ENCODE measurements at regions not wholly inside any gene's neighbourhood (a gene's known extent, or its start where the extent isn't known, plus 50 kb on each side); places are given as distances from the start of the nearest gene placed in this dataset.

DNA sequence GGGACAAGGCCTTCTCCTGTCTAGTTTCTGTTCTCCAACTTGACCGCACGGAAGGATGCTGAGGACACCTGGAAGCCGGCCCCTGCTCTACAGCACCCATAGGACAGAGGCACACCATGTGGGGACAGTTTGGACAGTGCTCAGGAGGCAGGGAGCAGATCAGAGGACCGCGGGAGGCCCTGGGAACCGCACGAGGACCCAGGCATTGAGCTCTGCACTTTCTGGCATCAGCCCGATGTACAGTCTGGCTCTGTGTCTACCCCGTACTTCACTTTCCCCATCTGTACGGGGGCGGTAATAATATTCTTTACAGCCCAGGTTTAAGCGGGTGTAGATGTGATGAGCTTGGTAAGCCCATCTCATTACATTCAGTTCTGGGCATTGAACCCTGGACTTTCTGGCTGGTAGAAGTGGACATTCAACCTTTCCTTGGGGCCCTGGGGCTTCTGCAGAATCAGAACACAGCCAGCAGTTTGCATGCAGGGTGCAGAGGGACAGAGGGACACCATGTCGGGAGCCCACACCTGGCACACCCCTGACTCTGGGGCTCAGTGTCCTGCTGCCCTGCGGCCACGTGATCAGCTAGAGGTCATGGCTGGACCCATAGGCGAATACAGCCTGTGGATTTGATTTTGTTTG lies 258.7 kb downstream of the SEC14L1 start:
- no peak for DNase-seq

DNA sequence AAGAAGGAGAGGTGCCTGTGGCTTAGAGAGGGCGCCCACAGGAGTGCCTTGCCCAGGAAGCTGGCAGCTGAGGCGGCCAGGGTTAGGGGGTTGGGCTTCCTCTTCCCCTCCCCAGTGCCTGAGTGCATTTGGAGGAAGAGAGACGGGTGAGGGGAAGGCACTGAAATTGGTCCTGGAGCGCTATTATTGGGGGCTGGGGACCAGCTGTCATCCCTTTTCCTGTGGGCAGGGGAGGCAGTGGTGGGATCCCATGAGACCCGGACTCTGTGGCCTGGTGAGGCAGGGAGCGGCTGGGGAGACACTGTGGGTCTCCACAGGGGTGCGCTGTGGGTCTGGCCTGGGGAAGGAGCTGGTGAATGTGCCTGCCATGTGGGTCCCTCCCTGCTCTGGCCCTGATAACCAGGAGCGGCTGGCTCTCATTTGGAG lies 259.7 kb downstream of the SEC14L1 start:
- peak; percentile 87 for DNase-seq

DNA sequence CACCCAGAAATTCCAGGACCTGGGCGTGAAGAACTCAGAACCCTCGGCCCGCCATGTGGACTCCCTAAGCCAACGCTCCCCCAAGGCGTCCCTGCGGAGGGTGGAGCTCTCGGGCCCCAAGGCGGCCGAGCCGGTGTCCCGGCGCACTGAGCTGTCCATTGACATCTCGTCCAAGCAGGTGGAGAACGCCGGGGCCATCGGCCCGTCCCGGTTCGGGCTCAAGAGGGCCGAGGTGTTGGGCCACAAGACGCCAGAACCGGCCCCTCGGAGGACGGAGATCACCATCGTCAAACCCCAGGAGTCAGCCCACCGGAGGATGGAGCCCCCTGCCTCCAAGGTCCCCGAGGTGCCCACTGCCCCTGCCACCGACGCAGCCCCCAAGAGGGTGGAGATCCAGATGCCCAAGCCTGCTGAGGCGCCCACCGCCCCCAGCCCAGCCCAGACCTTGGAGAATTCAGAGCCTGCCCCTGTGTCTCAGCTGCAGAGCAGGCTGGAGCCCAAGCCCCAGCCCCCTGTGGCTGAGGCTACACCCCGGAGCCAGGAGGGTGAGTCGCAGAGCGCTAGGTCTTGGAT lies 261.5 kb downstream of the SEC14L1 start:
- DNase-seq = no peak

DNA sequence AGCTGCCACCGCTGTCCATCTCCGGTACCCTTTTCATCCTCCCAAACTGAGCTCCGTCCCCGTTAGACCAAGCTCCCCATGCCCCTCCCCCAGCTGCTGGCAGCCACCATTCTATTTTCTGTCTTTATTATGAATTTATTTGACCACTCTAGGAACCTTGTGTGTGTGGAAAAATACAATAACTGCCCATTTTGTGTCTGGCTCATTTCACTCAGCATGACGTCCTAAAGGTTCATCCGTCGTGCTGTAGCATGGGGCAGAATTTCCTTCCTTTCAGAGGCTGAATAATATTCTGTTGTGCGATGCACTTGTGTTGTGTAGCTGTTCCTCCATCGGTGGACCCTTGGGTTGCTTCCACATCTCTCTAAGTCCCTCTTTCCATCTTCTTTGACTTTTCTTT lies 263.1 kb downstream of the SEC14L1 start:
- DNase-seq = no peak

DNA sequence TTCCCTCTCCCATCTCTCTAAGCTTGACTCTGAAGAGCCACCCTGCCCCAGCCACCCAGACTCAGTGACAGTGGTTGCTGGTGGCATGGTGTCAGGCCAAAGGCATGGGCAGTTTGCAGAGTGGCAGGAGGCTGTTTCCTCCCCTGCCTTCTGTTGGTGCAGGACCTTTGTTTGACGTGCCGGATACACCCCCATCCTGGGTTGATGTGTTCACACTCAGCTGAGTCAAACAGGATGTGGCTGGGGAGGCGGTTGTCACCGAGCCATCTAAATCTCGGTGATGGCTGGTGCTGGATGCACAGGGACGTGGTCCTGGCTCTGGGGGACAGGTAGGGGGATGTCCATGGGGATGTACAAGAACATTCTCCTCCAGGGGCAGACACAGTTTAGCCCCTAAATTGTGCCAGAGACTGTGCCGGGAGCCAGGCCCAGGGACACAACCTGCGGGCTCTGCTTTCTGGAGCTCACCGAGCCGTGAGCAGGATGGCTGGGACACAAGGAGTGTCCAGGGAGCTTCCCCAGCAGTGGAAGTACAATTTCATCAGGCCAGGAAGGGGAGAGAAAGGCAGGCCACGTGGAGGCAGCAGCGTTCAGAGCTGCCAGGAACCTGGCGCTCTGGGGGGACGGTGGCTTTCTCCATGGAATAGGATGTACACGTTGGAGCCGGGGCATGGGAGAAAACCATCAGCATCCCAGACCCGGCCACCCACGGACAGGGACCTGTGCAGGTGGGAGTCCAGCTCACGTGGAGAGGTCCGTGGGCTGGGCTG lies 264.2 kb downstream of the SEC14L1 start:
- DNase-seq = peak; percentile 77

DNA sequence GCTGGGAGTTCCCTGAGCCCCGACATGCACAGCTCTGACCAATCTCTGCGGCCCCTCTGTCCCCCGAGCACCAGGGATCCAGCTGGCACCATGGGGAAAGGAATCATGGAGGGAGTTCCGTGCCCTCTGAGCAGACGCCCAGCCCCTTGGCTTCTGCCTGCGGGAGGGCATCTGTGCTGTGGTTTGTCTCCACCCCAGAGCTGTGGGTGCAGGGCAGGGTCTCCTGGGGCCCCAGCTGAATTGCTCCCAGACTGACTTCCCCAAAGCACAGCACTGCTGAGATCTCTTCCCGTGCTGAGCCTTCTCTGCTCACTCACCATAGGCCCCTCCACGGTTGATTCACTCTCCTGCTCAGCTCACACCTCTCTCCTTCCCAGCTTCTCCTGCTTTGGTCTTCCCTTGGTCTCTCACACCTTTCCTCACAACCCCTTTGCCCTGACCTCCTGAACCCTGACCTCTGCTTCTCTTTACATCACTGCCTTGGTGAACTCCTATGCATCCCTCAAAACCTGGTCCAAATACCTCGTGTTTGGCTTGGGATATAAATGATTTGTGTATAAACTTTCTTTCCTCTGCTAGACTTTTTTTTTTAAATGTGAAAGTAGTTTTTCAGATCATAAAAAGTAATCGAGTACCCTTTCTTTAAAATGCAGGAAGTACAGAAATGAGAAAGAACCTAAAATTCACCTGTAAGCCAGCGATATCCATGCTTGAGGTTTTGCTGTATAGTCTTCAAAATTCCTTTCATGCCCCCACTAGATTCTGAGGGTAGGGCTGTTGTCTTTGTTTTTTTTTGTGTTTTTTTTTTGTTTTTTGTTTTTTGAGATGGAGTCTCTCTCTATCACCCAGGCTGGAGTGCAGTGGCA lies 265.3 kb downstream of the SEC14L1 start:
- no peak for DNase-seq

DNA sequence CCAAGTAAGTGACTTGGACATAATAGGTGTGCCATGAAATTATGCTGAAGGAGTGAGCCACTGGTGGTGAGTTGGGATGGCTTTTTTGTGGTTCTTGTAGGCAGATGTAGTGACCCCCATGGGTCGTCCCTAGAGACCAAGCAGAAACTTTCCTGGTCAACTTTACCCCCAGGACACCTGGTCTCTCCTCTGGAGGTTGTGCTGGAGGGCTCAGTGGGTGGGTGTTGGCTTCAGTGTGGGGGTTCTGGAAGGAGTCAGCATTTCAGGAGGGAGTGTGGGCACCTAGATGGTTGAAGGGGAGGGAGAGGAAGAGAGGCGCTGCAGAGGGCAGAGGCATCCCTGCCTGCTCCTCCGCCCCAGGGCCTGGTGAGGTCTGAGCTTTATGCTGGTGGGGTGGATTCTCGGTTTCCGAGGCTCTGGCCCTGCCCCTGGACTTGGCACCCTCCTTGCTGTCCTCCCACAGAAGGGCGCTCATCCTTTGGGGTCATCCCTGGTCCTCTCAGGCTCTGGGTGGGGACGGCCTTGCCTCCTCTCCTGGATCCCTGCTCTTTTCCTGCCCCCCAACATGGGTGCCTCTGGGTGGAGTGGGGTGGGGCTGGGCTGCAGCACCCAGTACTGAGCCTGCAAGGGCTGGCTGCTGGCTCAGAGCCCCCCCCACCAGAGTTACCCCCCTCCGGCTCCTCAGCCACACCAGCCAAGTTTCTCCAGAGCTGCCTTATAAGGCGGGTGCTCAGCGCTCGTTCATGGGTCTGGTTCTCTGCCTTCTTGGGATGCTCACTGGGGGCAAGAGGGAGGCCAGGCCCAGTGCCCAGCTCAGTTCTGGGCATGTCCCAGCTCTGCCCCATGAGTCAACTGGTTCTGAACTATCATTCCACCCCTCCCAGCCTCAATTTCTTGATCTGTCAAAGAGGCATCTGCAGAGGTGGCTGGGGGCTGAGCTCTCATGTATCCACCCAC lies 266.8 kb downstream of the SEC14L1 start:
- no peak for DNase-seq

DNA sequence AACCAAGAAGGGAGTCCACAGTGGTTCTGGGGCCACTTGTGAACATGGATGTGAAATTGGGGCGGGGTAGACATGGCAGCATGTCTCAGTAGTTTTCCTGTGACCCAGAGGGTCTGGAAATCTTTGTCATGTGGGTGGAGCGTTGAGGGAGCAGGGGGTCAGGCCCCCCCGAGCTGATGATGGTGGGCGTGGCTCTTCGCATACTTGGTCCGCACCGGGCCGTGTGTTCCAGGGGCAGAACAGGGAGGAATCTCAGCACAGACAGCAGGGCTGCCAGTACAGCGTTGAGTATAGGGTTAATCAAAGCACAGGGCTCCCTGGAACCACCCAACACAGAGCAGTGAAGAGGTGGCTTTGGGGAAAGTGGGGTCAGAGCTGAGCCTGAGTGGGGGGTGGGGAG lies 267.5 kb downstream of the SEC14L1 start:
- no peak for DNase-seq

DNA sequence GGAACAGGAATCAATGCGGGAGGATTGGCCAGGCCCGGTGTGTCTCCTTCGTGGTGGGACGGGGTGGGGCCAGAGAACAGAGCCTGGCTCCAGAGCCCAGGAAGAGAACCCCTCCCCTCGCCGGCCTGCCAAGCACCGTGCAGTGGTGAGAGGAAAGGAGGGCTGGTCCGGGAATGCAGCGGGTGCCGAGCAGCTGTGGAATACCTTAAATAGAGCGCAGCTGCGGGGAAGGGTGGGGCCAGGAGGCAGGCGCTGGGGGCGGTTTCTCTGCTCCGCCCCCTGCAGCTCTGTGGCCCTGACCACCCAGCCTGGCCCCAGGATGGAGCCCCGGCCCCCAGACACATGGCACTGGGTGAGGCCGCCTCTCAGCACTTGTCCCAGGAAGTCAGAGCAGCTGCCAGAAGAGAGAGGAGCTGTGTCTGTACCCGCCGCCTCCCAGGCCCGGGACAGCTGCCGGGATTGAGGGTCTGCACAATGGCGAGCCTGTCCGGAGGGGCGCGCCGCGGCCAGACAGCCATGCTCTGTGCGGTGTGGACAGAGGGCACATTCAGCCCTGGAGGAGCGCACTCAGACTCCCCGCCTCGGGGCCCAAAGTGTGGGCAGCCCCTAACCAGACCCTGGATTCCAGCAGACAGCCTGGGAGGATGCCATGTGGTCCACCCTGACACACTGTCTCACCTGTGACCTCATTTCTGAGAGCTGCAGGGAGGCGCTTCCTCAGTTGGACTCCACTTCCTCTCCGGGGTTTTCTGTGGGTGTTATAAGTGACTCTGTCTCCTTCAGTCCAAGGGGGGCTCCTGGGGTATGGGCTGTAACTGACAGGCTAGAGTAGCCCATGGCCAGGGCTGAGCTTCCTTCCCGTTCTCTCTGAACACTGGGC lies 268.8 kb downstream of the SEC14L1 start:
- DNase-seq = no peak

DNA sequence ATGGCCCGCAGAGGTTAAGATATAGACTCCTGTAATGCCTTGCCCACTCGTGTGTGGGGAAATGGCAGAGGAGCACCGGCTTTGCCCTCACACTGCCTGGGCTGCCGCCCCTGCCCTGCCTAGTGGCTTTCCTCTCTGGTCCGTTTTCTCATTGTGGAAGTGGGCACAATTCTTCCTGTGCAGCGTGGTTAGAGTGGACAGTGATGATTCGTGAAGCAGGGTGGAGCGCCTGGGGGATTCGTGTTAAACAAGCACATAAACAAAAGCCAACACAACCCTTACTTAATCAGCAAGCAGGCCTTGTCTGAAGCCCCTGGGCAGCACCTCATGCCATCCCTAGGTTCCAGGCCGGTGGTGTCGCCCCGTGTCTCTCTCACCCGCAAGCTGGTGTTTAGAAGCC lies 269.7 kb downstream of the SEC14L1 start:
- no peak for DNase-seq

DNA sequence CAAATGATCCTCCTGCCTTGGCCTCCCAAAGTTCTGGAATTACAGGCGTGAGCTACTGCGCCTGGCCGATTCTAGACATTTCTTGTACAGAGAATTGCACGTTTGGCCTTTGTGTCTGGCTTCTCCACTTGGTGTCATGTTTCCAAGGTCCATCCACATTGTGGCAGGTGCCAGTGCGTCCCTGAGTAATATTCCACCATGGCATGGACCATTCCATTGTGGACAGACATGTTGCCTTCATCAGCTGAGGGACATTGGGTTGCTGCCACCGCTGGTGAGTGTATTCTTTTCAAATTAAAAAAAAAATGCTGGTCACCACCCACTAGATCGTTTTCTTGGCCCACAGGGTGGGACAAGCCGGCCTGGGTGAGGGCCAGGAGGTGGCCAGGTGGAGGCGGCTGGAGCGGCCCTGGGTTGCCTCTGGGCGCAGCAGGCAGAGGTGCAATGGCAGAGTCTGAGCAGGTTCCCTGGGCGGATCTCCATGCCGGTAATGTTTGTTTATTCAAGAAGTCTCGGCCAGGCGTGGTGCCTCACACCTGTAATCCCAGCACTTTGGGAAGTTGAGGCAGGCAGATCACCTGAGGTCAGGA lies 274.1 kb downstream of the SEC14L1 start:
- no peak for DNase-seq

DNA sequence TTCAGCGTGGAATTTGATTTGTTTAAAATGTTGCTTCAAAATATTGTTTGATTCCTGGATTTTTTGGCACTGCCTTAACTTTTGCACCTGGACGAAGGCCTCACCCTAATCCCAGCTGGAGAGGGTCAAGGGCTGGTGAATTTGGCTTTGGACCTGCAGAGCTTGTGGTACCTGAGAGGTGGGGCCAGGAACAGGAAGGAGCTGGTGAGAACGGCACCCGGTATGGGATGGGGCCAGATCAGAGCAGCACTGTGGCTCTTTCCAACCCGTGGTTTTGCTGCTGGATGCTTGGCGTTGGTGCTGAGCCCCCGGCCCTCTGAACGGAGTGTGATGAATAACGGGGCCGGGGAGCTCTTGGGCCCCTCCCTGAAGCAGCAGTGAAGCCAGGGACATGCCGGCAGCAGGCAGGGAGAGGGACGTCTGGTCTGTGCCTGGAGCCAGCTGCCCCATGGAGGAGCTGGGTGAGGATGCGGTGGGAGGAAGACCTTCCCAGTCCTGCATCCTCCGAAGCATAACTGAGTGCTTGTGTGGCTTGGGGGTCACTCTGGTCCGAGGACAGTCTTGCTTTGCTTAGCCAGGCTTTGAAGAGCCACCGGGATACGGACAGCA lies 275.4 kb downstream of the SEC14L1 start:
- DNase-seq = no peak

DNA sequence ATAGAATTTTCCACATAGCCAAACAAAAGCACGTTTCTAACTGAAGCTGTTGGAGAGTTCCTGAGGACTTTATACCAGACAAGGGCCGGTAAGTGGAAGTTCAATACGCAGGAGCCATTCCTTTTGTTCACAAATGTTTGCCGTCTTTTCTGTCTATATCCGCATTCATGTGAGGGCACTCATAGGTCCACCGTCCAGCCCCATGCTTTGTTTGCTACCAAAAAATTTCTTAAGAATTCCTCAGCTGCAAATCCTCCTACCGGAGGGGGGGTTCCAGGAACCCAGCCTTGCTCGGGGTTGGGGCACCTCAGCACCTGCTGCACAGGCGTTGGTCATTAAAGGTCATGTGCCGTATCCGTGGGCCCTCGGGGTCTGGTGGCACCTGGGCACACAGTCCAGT lies 276.8 kb downstream of the SEC14L1 start:
- DNase-seq = no peak

DNA sequence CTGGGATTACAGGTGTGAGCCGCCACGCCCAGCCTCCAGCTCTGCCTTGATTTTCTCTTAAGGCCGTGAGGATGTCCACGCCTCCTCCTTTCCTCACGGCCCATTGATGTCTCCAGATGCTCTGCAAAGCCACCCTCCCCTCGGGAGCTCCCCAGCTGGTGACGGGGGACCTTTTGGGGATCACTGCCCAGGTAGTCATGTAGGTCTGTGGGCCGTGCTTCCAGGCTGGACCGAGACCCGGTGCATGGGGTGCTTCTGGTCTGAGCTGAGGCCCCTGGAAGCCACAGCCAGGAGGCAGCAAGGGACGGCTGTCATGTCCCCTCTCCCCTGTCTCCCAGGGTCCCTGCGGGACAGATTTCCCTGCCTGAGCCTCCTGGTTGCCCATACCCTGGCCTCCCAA lies 277.8 kb downstream of the SEC14L1 start:
- no peak for DNase-seq

DNA sequence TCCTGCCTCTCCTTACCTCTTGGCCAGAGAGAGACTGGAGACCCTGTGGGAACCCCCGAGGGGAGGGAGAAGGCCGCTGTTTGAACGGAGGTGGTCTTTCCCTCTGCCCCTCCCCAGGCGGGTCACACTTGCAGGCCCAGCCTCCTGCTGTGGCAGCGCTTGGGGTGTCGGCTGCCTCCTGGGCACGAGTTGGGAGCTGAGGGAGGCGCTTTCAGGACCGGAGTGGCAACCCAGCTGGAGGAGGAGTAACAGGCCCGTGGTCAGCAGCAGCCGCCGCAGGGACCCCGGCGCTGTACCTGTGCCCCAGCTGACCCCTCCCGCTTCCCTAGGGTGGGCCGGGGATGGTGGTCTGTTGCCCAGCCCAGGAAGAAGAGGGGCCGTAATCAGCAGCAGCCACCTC lies 278.3 kb downstream of the SEC14L1 start:
- no peak for DNase-seq

DNA sequence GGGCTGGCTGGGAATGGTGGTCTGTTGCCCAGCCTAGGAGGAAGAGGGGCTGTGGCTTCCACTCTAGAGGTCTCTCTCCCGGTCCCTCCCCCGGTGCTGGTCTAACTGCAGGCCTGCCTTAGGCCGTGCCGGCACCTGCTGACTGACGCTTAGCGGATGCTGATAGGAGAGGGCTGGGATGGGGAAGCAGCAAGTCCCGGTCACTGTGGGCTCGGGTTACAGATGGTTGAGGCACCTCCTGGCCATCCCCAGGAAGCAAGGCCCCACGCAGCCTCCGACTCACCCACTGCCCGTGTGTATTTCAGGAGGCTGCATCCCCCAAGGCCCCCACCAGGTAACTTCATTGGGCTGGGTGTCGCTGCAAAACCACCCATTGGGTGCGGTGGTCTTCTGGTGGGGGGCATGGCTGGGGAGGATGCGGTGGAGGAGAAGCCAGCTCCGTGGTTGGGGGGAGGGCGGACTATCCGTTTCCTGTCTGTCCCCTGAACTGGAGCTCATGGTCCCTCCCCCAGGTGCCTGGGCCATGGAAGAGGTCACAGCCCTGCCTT lies 278.9 kb downstream of the SEC14L1 start:
- no peak for DNase-seq

DNA sequence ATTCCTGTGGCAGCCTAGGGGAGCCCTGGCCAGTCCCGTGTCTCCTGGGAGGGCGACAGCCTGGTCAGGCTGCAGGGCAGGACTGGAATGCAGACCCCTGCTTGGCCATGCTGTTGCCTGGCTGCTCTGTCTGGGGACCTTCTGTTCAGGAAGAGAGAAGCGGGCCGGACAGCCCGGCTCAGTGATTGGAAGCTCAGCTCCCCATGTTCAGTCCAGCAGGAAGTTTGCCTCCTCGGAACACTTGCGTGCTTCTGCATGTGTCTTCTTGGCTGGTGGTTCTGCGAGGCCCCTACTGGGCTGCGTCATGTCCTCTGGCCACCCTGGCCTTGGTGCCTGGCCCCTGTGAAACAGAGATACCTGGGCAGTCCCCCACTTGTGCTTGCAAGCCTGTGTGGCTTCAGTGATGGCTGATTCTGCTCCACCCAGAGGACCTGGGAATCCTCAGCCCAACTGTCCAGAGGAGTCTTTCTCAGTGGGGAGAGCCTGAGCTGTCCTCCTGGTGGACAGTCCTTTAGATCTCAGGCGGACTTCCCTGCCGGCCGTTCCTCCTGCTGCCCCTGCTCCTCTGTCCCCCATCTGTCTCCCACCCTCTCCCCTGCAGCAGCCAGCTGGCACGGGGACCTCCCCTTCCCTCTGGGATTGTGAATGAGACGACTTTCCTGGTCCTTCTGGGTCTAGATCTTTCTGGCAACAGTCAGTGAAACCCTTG lies 279.5 kb downstream of the SEC14L1 start:
- no peak for DNase-seq

DNA sequence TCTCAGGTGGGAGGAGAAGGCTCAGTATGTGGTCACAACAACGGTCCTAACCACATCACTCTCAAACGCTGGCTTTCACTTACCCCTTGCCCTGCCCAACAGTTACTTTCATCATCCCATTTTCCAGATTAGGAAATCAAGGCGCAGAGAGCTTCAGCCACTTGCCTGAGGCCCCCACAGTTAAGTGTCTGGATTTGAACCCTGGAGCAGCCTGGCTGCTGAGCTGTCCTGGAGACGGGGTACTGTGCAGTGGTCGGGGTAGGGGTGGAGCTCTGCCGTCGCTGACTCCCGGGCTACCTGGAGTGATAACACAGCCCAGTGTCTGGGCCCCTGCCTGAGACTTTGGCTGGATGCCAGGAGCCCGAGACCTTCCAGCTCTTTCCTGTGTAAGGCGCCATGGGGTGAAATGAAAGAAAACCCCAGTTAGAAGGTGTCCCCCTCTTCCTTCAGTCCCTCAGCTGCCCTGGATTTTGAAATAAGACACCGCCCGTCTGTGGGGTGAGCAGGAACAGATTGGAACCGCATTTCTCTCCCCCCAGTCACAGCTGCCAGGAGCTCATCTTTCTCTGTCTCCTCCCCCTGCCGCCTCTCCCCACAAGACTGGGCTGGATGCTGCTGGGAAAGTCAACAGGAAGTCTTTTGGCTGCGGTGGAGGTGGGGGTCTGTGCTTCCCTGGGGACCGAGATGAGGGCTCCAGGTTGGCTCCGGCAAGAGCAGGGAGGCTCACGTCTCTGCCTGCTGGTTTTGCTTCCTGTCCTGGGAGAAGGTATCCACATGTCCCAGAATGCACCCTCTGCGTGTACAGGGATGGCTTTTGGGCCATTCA lies 280.2 kb downstream of the SEC14L1 start:
- peak; percentile 47 for DNase-seq

DNA sequence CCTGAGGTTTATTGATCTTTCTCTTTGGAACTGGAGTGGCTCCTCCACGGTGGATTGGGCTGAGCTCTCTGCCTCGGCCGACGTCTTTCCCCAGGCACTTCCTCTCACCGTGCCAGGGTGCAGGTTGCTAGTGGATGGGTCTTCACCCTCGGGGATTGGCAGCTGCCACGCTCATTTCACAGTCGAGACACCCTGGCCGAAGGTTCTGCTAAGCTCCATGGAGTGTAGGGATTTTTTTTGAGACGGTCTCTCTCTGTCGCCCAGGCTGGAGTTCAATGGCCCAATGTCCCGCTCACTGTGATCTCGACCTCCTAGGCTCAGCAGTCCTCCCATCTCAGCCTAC lies 280.8 kb downstream of the SEC14L1 start:
- DNase-seq = no peak

Data from stimulated activated CD4-positive, alpha-beta T cell treated with anti-CD3 and anti-CD28 coated beads, Interleukin-4, amount 100 ng/mL, for 1 hour (primary cell).